HEK293 (cell line): ENCODE measurements at regions not wholly inside any gene's neighbourhood (a gene's known extent, or its start where the extent isn't known, plus 50 kb on each side); places are given as distances from the start of the nearest gene placed in this dataset.

ENCODE experiments used
- CTCF ChIA-PET: fragments of 350-600 bp; formaldehyde crosslinking; extraction: SDS; loops from one replicate; lab custom pipeline; 2021; ENCODE audit warnings: antibody characterized with exemption; lab: Yijun Ruan, JAX
- POLR2A ChIA-PET: fragments of 300-600 bp; formaldehyde crosslinking; extraction: SDS; loops from one replicate; lab custom pipeline; 2020; ENCODE audit warnings: antibody characterized with exemption, inconsistent platforms; lab: Yijun Ruan, JAX
- H3K27ac ChIP-seq: fragments of 200-500 bp; sonication (Bioruptor generic); 2 replicates; pipeline ENCODE4 v1.5.1; 2014; ENCODE audit warnings: low read depth, low read length, control low read depth, inconsistent platforms; ENCODE audit errors: extremely low read depth
- H3K36me3 ChIP-seq, 2 experiments: fragments of 200-500 bp in 1 of 2; sonication (Bioruptor generic) in 1 of 2; 1 replicate in 1 of 2; 2 replicates in 1 of 2; pipeline ENCODE4 v1.5.1; 2014 to 2017; ENCODE audit warnings: inconsistent platforms in 2 of 2, low read length in 2 of 2; ENCODE audit not compliant: control insufficient read depth in 2 of 2, insufficient read depth in 1 of 2
- H3K4me1 ChIP-seq: fragments of 200-500 bp; sonication (Bioruptor generic); 2 replicates; pipeline ENCODE4 v1.5.1; 2014; ENCODE audit warnings: mild to moderate bottlenecking, low read length, inconsistent platforms; ENCODE audit not compliant: control insufficient read depth, insufficient read depth
- H3K4me3 ChIP-seq: 2 replicates; pipeline ENCODE4 v1.5.1; 2011; ENCODE audit warnings: low read depth, mild to moderate bottlenecking, control low read depth, low read length, moderate library complexity
- H3K9me3 ChIP-seq: fragments of 200-500 bp; sonication (Bioruptor generic); 2 replicates; pipeline ENCODE4 v1.5.1; 2014; ENCODE audit warnings: low read depth, low read length, inconsistent platforms; ENCODE audit not compliant: control insufficient read depth, insufficient read depth
- ATF2 ChIP-seq: fragments of 450-650 bp; formaldehyde crosslinking; IDR thresholded peaks from 2 replicates; pipeline ENCODE4 v1.5.1; 2016; ENCODE audit warnings: missing biosample characterization, missing genetic modification characterization, low read depth
- GLIS2 ChIP-seq: fragments of 450-650 bp; formaldehyde crosslinking; IDR thresholded peaks from 2 replicates; pipeline ENCODE4 v1.5.1; 2016; ENCODE audit warnings: missing biosample characterization, missing genetic modification characterization
- IKZF3 ChIP-seq: fragments of 450-650 bp; IDR thresholded peaks from 2 replicates; pipeline ENCODE4 v1.5.0; 2018; ENCODE audit warnings: missing biosample characterization, mild to moderate bottlenecking, missing genetic modification characterization, moderate library complexity
- OSR2 ChIP-seq: fragments of 450-650 bp; formaldehyde crosslinking; IDR thresholded peaks from 2 replicates; pipeline ENCODE4 v1.5.1; 2016; ENCODE audit warnings: missing biosample characterization, missing genetic modification characterization
- OVOL3 ChIP-seq: fragments of 450-650 bp; formaldehyde crosslinking; IDR thresholded peaks from 2 replicates; pipeline ENCODE4 v1.5.1; 2016; ENCODE audit warnings: missing biosample characterization, missing genetic modification characterization
- ZBTB1 ChIP-seq: fragments of 450-650 bp; formaldehyde crosslinking; IDR thresholded peaks from 2 replicates; pipeline ENCODE4 v1.5.1; 2016; ENCODE audit warnings: missing biosample characterization, missing genetic modification characterization
- ZBTB20 ChIP-seq: fragments of 450-650 bp; formaldehyde crosslinking; IDR thresholded peaks from 2 replicates; pipeline ENCODE4 v1.5.1; 2016; ENCODE audit warnings: missing biosample characterization, missing genetic modification characterization
- ZBTB8A ChIP-seq: fragments of 450-650 bp; formaldehyde crosslinking; IDR thresholded peaks from 2 replicates; pipeline ENCODE4 v1.5.1; 2016; ENCODE audit warnings: missing biosample characterization, missing genetic modification characterization
- ZFP37 ChIP-seq: fragments of 450-650 bp; formaldehyde crosslinking; IDR thresholded peaks from 2 replicates; pipeline ENCODE4 v1.5.1; 2016; ENCODE audit warnings: missing biosample characterization, missing genetic modification characterization
- ZNF138 ChIP-seq: fragments of 450-650 bp; formaldehyde crosslinking; IDR thresholded peaks from 2 replicates; pipeline ENCODE4 v1.5.1; 2016; ENCODE audit warnings: missing biosample characterization, missing genetic modification characterization, borderline replicate concordance
- ZNF169 ChIP-seq: fragments of 450-650 bp; formaldehyde crosslinking; IDR thresholded peaks from 2 replicates; pipeline ENCODE4 v1.5.1; 2016; ENCODE audit warnings: missing biosample characterization, missing genetic modification characterization
- ZNF19 ChIP-seq: fragments of 450-650 bp; formaldehyde crosslinking; IDR thresholded peaks from 2 replicates; pipeline ENCODE4; 2016; ENCODE audit warnings: missing biosample characterization, missing genetic modification characterization, low read depth
- ZNF2 ChIP-seq: fragments of 450-650 bp; formaldehyde crosslinking; IDR thresholded peaks from 2 replicates; pipeline ENCODE4 v1.5.1; 2016; ENCODE audit warnings: missing biosample characterization, missing genetic modification characterization
- ZNF211 ChIP-seq: fragments of 450-650 bp; formaldehyde crosslinking; IDR thresholded peaks from 2 replicates; pipeline ENCODE4 v1.5.1; 2016; ENCODE audit warnings: low read depth, missing biosample characterization, missing genetic modification characterization
- ZNF341 ChIP-seq: fragments of 450-650 bp; formaldehyde crosslinking; IDR thresholded peaks from 2 replicates; pipeline ENCODE4; 2016; ENCODE audit warnings: low read depth, missing biosample characterization, missing genetic modification characterization
- ZNF354C ChIP-seq: fragments of 450-650 bp; formaldehyde crosslinking; IDR thresholded peaks from 2 replicates; pipeline ENCODE4 v1.5.1; 2016; ENCODE audit warnings: missing biosample characterization, missing genetic modification characterization, low read depth, borderline replicate concordance
- ZNF398 ChIP-seq: fragments of 450-650 bp; formaldehyde crosslinking; IDR thresholded peaks from 2 replicates; pipeline ENCODE4 v1.5.1; 2017; ENCODE audit warnings: missing biosample characterization, missing genetic modification characterization
- ZNF501 ChIP-seq: fragments of 450-650 bp; formaldehyde crosslinking; IDR thresholded peaks from 2 replicates; pipeline ENCODE4 v1.5.1; 2016; ENCODE audit warnings: missing biosample characterization, missing genetic modification characterization
- ZNF513 ChIP-seq: fragments of 450-650 bp; IDR thresholded peaks from 2 replicates; pipeline ENCODE4 v1.5.1; 2018; ENCODE audit warnings: missing biosample characterization, missing genetic modification characterization
- ZNF549 ChIP-seq: fragments of 450-650 bp; IDR thresholded peaks from 2 replicates; pipeline ENCODE4 v1.5.1; 2018; ENCODE audit warnings: missing biosample characterization, missing genetic modification characterization, mild to moderate bottlenecking, inconsistent platforms, moderate library complexity
- ZNF692 ChIP-seq: fragments of 450-650 bp; formaldehyde crosslinking; IDR thresholded peaks from 2 replicates; pipeline ENCODE4 v1.5.1; 2016; ENCODE audit warnings: missing biosample characterization, missing genetic modification characterization
- ZNF792 ChIP-seq: fragments of 450-650 bp; formaldehyde crosslinking; IDR thresholded peaks from 2 replicates; pipeline ENCODE4 v1.5.1; 2016; ENCODE audit warnings: missing biosample characterization, missing genetic modification characterization
- ZSCAN30 ChIP-seq: fragments of 450-650 bp; IDR thresholded peaks from 2 replicates; pipeline ENCODE4 v1.5.1; 2018; ENCODE audit warnings: missing biosample characterization, mild to moderate bottlenecking, missing genetic modification characterization, moderate library complexity
- TF ChIP-seq, protein P1 (sequence below): fragments of 450-650 bp; formaldehyde crosslinking; IDR thresholded peaks from 2 replicates; pipeline ENCODE4 v1.5.1; 2016; ENCODE audit warnings: missing biosample characterization, missing genetic modification characterization, low read depth
- TF ChIP-seq, protein P2 (sequence below): fragments of 450-650 bp; formaldehyde crosslinking; IDR thresholded peaks from 2 replicates; pipeline ENCODE4 v1.5.1; 2016; ENCODE audit warnings: missing biosample characterization, missing genetic modification characterization

DNA sequence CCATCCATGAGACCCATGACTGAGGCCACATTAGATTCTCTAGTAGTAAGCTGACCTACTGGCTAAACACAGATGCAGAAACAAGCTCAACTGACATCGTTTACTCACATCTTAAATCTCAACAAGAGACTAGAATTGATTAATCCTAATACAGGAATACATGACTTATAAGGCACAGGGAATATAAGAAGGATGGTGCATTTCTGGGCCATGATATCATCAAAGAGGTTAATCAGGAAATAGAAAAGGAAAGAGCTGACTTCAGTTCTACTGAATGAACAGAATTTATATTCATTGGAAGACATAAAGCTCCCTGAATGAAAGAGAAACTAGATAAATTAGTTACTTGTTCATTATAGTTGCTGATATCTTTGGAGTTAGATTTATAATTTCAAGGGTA, 1406.5 kb downstream of the STIM2 start (continued):
- no peak for TF ChIP-seq ZNF501 (tag by site-specific recombination)
- TF ChIP-seq ZNF354C (tag by site-specific recombination) = no peak
- TF ChIP-seq ZNF2 (tag by site-specific recombination) = no peak
- TF ChIP-seq ZFP37 (tag by site-specific recombination) = no peak
- no peak for TF ChIP-seq ZNF169 (tag by site-specific recombination)

DNA sequence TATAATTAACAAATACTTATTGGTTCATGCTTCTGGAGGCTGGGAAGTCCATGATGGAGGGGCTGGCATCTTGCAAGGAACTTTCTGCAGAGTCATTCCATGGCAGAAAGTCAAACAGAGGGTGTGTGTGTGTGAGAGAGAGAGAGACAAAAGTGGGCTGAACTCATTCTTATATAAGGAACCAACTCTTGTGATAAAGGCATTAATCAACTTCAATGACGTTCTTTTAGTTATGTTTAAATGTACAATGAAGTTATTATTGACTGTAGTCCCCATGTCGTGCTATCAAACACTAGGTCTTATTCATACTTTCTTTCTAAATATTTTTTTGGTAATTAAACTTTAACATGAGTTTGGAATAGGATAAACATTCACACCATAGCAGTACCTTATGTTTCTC, 1408.8 kb downstream of the STIM2 start:
- no peaks in the 10 kb centered on the region for H3K36me3 ChIP-seq
- no peaks in the 10 kb centered on the region for H3K9me3 ChIP-seq
- TF ChIP-seq, protein P1, sequence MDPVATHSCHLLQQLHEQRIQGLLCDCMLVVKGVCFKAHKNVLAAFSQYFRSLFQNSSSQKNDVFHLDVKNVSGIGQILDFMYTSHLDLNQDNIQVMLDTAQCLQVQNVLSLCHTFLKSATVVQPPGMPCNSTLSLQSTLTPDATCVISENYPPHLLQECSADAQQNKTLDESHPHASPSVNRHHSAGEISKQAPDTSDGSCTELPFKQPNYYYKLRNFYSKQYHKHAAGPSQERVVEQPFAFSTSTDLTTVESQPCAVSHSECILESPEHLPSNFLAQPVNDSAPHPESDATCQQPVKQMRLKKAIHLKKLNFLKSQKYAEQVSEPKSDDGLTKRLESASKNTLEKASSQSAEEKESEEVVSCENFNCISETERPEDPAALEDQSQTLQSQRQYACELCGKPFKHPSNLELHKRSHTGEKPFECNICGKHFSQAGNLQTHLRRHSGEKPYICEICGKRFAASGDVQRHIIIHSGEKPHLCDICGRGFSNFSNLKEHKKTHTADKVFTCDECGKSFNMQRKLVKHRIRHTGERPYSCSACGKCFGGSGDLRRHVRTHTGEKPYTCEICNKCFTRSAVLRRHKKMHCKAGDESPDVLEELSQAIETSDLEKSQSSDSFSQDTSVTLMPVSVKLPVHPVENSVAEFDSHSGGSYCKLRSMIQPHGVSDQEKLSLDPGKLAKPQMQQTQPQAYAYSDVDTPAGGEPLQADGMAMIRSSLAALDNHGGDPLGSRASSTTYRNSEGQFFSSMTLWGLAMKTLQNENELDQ = no peak
- no peak for TF ChIP-seq ZNF792 (tag by site-specific recombination)
- no peak for TF ChIP-seq ZNF513 (tag by site-specific recombination)
- TF ChIP-seq OSR2 = no peak
- TF ChIP-seq ZNF211 (tag by site-specific recombination) = no peak
- TF ChIP-seq ZBTB8A (tag by site-specific recombination) = no peak
- no peak for TF ChIP-seq ZNF138 (tag by site-specific recombination)
- no peak for TF ChIP-seq ZSCAN30 (tag by site-specific recombination)
- no peak for TF ChIP-seq IKZF3 (tag by site-specific recombination)
- TF ChIP-seq ZNF19 (tag by site-specific recombination) = no peak
- no peak for TF ChIP-seq GLIS2 (tag by site-specific recombination)
- TF ChIP-seq ZNF549 (tag by site-specific recombination) = no peak
- no peak for TF ChIP-seq ZBTB1 (tag by site-specific recombination)
- no peak for TF ChIP-seq ZNF341 (tag by site-specific recombination)
- no peak for TF ChIP-seq ATF2 (tag by site-specific recombination)
- TF ChIP-seq OVOL3 (tag by site-specific recombination) = no peak
- H3K4me1 ChIP-seq = no peaks in the 10 kb centered on the region
- CTCF ChIA-PET = no interaction called here
- no peak overlapping the region for H3K27ac ChIP-seq
- H3K4me3 ChIP-seq = no peak overlapping the region
- POLR2A ChIA-PET = no interaction called here

DNA sequence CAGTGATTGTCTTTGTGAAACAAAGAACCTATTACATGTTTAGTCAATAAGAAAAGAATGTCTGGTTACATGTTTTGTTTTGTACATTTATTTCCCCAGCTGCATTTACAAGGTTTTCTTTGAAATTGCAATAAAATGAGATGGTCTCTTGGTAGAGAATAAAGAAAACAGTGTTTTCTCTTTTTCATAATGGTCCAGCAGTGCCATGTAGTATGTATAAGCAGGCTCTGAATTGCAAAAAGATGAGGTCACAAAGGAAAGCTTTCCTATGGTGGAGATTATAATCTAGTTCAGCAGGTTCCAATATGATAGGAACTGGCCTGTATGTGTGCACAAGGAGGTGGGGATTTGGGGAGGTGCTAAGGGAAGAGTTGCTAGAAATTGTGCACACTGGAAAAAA, 1417.3 kb downstream of the STIM2 start:
- Histone ChIP-seq H3K4me1 (no peaks in the 10 kb centered on the region), H3K27ac (no peak overlapping the region), H3K36me3 (no peaks in the 10 kb centered on the region), H3K4me3 (no peak overlapping the region), H3K9me3 (no peaks in the 10 kb centered on the region)
- ChIA-PET CTCF (no interaction called here), POLR2A (no interaction called here)
- TF ChIP-seq ZNF398 (no peak), ZBTB20 (tag by site-specific recombination) (no peak), ZNF692 (tag by site-specific recombination) (no peak)
- TF ChIP-seq, protein P2, sequence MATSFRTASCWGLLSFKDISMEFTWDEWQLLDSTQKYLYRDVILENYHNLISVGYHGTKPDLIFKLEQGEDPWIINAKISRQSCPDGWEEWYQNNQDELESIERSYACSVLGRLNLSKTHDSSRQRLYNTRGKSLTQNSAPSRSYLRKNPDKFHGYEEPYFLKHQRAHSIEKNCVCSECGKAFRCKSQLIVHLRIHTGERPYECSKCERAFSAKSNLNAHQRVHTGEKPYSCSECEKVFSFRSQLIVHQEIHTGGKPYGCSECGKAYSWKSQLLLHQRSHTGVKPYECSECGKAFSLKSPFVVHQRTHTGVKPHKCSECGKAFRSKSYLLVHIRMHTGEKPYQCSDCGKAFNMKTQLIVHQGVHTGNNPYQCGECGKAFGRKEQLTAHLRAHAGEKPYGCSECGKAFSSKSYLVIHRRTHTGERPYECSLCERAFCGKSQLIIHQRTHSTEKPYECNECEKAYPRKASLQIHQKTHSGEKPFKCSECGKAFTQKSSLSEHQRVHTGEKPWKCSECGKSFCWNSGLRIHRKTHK = no peak
